NCI-H2081 (cell line): ENCODE measurements at regions not wholly inside any gene's neighbourhood (a gene's known extent, or its start where the extent isn't known, plus 50 kb on each side); places are given as distances from the start of the nearest gene placed in this dataset.
"Not testable (repeated sequence)": the region's sequence is repeated elsewhere in the genome, so short reads cannot be mapped to it uniquely, and the experiment has no call there.

Source experiments
- DNase-seq, 2 experiments: peaks; one replicate each; lab custom pipeline; 2025; lab: John Stamatoyannopoulos, UW

DNA sequence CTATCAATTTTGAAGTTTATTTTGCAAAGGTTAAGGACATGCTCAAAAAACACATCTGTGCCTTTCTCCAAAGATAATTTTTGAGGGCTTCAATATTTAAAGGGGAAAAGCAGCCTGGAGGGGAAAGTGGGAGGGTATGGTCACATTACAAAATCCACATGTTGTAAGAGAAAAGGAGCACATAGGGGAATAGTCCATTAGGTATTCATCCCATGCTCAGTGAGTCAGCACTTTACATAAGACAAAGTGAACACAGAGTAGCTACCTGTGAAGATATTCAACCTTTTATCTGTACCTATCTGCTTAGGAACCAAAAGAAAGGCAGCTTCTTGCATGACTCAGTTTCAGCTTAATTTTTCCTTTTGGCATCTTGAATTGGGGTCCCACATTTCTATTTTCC, 932.0 kb downstream of the SLITRK6 start:
- DNase-seq: no peak

GRCh38 chr13:84865783-84866221, 933.4 kb downstream of the SLITRK6 start:
- peak; percentile 63 to 88 for DNase-seq

- DNase-seq: no peak
Observed at GRCh38 chr13:84864341-84864740, 934.9 kb downstream of the SLITRK6 start.

DNA sequence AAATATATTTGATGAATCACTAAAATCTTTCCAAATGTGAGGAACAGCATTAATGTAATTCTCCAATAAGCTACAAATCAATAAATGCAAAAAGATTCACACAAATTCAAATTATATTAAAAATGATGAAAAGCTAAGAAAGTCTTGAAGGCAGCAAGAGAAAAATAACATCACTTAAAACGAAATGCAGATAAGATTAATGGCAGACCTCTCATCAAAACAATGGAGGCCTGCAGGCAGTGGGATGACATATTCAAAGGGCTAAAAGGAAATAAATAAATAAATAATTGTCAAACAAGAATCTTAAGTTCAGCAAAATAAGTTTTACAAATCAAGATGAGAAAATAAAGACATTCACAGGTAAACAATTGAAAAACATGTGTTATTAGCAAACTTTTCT, 952.1 kb downstream of the SLITRK6 start:
- DNase-seq: no peak

DNA sequence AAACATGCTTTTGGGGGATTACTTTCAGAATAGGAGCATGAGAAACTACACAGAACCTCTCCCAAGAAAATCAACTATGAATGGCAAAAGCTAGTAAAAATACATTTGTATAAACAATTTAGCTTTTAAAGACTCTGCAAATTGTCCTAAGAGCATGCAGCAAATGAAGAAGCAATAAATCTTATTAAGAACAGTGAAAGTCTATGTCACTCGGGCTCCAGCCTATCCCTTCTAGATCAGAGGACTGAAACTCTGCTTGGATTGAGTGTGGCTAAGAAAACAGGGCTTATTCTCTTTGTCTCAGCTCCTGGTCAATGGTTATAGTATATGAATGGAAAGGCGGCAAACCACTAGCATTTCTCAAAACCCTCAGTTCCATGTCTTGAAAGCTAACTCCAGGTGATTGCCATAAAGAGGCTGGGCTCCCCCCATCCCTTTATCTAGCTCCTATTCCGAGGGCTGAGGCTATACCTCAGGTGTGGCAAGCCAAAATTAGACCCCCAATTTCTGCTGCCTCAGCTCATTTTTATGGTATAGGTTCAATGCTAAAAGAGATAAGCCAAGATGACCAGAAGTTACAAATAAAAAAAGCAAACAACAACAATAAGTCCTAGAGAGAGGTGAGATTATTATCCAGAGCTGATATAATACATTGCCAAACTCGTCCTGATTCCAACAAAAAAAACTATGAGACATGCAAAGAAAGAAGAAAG, 953.2 kb downstream of the SLITRK6 start:
- no peak for DNase-seq

GRCh38 chr13:84844473-84844872, 954.7 kb downstream of the SLITRK6 start:
- DNase-seq: peak; percentile 31 to 44

DNA sequence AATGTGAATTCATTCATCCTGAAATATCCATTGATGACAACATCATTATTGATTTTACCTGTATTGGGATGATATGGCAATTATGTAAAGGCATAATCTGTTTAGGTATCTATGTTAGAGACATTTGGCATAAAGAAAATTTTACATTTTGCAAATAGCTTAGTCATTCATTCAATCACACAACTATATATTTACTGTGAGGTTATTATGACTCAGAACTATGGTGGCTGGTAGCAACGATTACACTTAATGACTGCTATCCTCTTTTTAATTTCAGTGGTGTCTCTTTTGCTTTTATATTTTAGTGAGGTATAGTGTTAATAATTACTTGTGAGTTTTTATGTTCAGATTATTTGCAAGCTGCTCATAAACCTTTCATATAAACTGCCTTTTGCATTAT, 955.9 kb downstream of the SLITRK6 start:
- DNase-seq: no peak

GRCh38 chr13:84834201-84834600, 951.9 kb upstream of the SLITRK1 start:
- DNase-seq: no peak

- no peak for DNase-seq
Observed at GRCh38 chr13:84831666-84832657, 949.7 kb upstream of the SLITRK1 start.

DNA sequence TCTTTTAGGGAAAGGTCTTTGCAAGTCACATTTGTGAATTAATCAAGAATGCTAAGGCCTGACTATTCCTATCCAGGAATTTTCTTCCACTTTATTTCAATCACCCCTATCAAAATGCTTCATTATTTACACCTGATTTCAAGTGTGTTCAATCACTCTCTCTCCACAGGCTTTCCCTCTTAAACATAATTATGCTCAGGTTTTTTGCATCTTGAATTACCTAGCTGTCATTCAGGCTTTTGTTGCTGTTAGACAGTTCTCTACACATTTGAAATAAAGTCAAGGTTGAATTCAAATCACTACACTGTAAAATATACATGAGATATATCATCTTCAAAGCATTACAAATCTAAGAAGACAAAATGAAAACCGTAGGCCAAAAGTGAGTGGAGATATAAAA, 941.3 kb upstream of the SLITRK1 start:
- DNase-seq: no peak

- no peak for DNase-seq
Observed at GRCh38 chr13:84821261-84821660, 939.0 kb upstream of the SLITRK1 start.

GRCh38 chr13:84816567-84817105, 934.4 kb upstream of the SLITRK1 start:
- DNase-seq: no peak

- DNase-seq: no peak
Observed at GRCh38 chr13:84812789-84813188, 930.5 kb upstream of the SLITRK1 start.

DNA sequence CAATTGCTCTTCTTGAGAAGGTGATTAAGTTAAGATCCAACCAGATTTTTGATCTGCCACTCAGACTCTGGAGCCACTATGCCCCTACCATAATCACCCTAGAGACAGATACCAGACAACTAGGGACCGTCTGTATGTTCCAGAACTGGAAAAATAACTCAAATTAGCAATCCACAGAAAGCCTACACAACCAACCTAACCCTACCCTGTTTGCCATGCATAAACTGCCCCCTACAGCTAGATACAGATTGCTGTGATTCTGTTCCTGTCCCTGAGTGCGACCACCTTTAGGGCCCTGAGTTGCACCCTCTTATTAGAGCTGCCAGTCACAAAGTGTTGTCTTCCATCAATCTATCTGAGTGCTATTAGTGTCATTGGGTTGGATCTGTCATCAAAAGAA, 929.8 kb upstream of the SLITRK1 start:
- DNase-seq: no peak

DNA sequence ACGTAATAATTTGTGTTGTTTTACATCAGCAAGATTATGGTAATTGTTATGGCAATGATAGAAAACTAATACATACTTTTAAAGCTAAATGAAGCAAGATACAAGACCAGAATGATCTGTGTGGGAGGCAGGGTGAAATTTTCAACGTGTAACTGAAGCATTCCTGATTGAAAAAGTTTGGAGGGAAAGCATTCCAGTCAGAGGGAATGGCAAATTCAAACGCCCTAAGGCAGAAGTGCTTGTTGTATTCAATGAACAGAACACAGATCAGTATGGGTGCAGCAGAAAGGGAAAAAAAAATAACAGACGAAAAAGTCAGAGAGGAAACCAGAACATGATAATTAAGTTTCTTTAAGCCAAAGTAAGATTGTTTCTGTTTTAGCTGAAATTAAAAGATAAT, 928.5 kb upstream of the SLITRK1 start:
- DNase-seq: no peak

- no peak for DNase-seq
Observed at GRCh38 chr13:84802073-84802472, 919.8 kb upstream of the SLITRK1 start.

GRCh38 chr13:84784443-84785153, 902.3 kb upstream of the SLITRK1 start:
- no peak for DNase-seq

- no peak for DNase-seq
Observed at GRCh38 chr13:84777316-84777715, 895.0 kb upstream of the SLITRK1 start.

DNA sequence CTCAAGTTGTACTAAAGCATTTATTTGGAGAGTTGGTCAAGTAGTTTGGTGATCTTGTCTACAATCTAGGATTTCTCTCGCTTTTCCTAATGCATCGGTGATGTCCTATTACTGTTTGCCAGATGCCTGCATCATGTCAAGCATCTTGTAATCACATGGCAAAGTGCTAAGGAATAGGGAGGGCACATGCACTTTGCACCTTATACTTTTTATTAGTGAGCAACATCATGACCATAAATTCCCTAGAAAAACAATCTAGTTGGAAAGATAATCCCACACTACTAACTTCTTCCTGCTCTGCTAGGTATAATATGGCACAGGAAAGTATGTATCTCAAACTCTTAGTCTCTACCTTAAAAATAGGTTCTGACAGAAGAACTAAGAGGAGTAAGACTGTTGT, 894.3 kb upstream of the SLITRK1 start:
- DNase-seq: no peak

DNA sequence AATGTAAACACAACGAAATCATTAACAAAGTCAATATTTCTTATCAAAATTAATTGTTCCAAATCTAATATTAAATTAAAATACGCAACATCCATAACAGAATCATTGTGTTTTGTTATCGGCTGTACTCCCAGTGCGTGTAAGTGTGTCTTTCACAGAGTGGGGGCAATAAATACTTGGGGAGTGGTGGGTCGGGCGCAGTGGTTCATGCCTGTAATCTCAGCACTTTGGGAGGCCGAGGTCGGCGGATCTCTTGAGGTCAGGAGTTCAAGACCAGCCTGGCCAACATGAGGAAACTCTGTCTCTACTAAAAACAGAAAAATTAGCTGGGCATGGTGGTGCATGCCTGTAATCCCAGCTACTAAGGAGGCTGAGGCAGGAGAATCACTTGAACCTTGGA, 893.6 kb upstream of the SLITRK1 start:
- DNase-seq: not testable (repeated sequence)

DNA sequence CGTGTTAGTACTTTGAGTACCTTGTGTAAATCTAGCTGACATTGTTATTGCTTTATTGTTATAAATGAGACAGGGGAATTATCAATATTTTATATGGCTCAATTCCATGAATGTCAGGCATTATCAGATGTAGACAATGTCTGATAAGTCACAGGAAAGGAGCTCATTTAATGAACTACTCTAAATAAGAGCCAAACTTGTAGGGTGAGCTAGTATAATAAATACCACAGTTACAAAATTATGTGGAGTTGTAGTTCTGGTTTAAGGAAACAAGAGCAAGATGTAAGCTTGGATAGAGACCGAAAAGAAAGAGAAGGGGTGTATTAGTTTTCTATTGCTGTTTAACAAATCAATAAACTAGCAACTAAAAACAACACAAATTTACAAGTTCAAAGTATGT, 891.8 kb upstream of the SLITRK1 start:
- DNase-seq: no peak

DNA sequence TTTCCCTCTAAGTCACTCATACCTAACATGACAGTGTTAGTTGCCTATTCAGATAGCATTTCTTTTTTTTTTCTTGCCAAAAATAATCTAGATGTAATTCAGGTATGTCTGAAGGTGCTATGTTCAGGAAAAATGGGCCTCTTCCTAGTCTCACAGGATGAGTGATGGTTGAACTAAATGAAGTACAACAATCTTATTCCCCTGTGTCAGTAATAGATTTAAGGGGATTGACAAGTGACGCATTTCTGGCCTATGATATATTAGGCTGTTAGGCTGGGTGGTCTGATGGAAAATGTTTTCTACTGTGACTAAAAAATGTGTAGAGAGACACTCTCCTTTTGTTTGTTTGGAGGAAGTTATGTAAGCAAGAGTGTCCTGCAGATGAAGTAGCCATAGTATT, 878.7 kb upstream of the SLITRK1 start:
- DNase-seq: no peak
